Transverse colon (tissue), 3 donors: ENCODE measurements at regions not wholly inside any gene's neighbourhood (a gene's known extent, or its start where the extent isn't known, plus 50 kb on each side); places are given as distances from the start of the nearest gene placed in this dataset.

Source experiments
- CTCF ChIP-seq, 5 experiments: fragments of 200-600 bp in 3 of 5; fragments of 450-650 bp in 2 of 5; sonication (generic) in 3 of 5; IDR thresholded peaks; 1 replicate in 2 of 5; 2 replicates in 3 of 5; pipeline ENCODE4 v1.5.1; 2016 to 2017; ENCODE audit warnings: antibody characterized with exemption in 5 of 5, inconsistent platforms in 3 of 5, mild to moderate bottlenecking in 2 of 5, moderate library complexity in 1 of 5
- POLR2A ChIP-seq: fragments of 450-650 bp; IDR thresholded peaks from one replicate; pipeline ENCODE4 v1.6.1; 2016; ENCODE audit warnings: antibody characterized with exemption, mild to moderate bottlenecking, moderate library complexity

- no peak for TF ChIP-seq CTCF (IDR thresholded peaks at IDR 0.05)
- TF ChIP-seq POLR2A: no peak
Measured at GRCh38 chr5:38692781-38693527, 136.5 kb upstream of the LIFR start.
